CD4-positive, alpha-beta T cell treated with Interleukin-12 subunit alpha and Interleukin-12 subunit beta, for 1 hour (primary cell): ENCODE measurements at regions not wholly inside any gene's neighbourhood (a gene's known extent, or its start where the extent isn't known, plus 50 kb on each side); places are given as distances from the start of the nearest gene placed in this dataset.

Source experiments
- DNase-seq: peaks from one replicate; pipeline ENCODE4 v3.0.0-alpha.2; 2020

- DNase-seq: no peak
These were observed 233.6 kb upstream of the BMP2 start for GRCh38 chr20:6533761-6534479.

- DNase-seq: no peak
These were observed 234.1 kb upstream of the BMP2 start for GRCh38 chr20:6533351-6533750.

- DNase-seq: no peak
These were observed 236.6 kb upstream of the BMP2 start for GRCh38 chr20:6530779-6531315.

DNA sequence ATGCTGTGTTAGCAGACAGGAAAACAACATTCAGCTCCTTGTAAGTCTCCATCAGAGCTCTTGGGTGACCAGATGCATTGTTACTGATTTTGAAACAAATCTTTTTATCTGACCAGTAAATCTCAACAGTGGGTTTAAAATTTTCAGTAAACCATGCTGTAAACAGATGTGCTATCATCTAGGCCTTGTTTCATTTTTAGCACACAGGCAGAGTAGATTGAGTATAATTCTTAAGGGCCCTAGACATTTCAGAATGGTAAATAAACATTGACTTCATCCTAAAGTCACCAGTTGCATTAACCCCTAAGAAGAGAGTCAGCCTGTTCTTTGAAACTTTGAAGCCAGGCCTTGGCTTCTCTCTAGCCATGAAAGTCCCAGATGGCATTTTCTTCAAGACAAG lies 237.2 kb upstream of the BMP2 start:
- DNase-seq: no peak

- DNase-seq: no peak
These were observed 241.8 kb upstream of the BMP2 start for GRCh38 chr20:6525447-6526303.

- DNase-seq: no peak
These were observed 243.2 kb upstream of the BMP2 start for GRCh38 chr20:6524305-6524704.

DNA sequence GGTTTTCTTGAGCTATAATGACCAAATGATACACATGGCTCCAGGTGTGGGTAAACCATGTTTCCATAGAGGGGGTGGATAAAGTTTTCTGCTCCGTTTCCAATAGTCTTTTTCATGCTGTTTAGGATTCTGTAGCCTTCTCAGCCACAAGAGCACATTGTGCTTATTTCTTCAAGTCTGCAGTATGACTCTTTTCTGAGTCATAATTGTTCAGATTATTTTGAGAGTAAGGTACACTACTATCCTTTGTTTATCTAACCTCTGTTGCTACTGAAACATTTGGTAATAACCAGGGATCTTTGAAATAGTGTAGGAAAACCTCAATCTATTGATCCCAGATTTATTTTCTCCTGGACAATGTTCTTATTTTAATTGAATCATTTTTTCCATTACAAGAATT lies 247.9 kb upstream of the BMP2 start:
- no peak for DNase-seq

DNA sequence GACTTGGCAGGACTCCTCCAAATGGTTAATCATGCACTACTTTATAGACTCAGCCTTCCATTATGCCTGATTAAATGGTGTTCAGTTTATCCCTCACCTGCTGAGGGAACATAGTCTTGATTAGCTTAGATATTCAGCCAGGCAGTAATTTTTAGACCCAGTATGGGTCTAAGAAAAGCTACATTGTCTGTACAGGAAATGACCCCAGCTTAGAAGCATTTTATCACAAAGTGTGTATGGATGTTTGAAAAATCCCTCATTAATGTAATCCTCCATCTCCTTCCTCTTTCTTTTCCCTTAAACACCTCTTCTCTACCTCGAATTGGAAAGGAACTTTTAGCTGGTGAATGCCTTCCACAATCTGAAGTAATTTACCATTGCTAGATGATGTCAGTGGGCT lies 252.2 kb upstream of the BMP2 start:
- no peak for DNase-seq

- DNase-seq: no peak
These were observed 253.9 kb upstream of the BMP2 start for GRCh38 chr20:6513599-6513998.

GRCh38 chr20:6509374-6509773 lies 258.1 kb upstream of the BMP2 start:
- DNase-seq: no peak

GRCh38 chr20:6506906-6507305 lies 260.6 kb upstream of the BMP2 start:
- no peak for DNase-seq

- no peak for DNase-seq
These were observed 262.7 kb upstream of the BMP2 start for GRCh38 chr20:6504826-6505225.

GRCh38 chr20:6504179-6504578 lies 263.3 kb upstream of the BMP2 start:
- DNase-seq: no peak

- DNase-seq: no peak
These were observed 264.5 kb upstream of the BMP2 start for GRCh38 chr20:6502999-6503398.

DNA sequence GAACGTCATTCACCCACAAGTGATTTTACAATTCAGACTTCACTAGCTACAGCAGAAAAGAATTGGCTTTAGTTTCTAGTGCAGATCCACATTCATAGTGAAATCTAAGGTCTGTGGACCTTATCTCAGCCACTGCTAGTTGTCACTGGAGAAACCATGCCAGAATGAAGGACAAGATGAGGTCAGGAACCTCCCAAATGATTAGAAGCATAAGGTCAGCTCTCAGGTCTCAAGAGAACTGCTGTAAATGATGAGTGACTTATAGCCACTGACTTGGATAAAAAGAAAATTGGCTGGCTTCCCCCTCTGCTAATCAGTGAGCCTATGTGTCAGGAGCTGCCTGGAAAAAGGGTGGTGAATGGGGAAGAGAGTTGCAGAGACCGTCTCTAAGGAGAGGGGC lies 265.3 kb upstream of the BMP2 start:
- DNase-seq: no peak

GRCh38 chr20:6501061-6501460 lies 266.4 kb upstream of the BMP2 start:
- DNase-seq: no peak

DNA sequence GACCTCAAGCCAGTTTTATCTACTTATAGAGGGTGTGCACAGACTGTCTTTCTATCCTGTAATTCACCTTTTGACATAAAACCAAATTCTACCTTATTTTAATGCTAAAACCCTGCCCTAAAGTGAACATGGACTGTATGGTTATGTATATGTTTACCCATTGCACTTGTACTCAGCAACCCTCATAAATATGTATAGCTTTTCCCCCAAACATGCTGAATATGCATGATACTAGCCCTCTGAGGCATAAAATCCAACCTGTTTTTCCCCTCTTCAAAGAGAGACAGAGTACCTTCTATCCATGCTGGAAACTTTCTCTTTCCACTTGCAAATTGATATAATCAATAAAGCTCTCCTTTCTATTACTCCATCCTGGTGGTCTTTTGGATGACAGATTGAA lies 267.9 kb upstream of the BMP2 start:
- no peak for DNase-seq

DNA sequence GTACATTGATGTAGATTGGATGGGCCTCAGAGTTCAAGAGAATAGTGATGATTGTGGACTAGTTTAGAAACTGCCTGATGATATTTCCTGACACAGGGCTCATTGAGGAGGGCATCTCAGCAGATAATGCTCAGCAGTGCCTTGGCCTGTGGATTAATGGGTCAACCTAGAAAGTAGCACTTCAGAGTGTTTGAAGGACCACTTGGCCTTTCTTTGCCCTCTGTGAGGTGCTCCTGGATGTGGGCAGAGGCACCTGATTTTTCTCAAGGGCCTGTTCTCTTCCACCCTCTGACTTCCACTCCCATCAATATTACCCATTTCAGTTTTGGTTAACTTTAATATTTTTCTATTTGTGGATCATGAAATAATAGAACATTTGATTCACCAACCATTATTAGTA lies 270.6 kb upstream of the BMP2 start:
- no peak for DNase-seq

DNA sequence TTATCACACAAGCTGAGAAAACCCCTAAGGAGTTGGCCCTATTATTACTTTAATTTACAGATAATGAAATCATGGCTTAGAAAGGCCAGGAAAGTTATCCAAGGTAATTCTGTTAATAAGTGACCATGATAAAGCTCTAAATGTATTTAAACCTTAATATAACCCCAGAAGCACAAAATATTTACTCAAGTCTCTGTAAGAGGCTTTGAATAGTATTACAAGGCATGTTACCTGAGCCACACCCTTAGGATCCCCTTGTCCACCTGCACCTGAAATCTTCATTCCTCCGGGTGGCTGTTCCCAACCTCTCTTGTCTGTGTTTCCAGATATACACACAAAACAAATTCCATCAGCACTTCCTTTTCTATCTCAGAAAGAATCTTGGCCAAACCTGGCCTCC lies 271.6 kb upstream of the BMP2 start:
- DNase-seq: no peak

GRCh38 chr20:6492271-6493055 lies 275.0 kb upstream of the BMP2 start:
- DNase-seq: no peak

- DNase-seq: no peak
These were observed 276.6 kb upstream of the BMP2 start for GRCh38 chr20:6490849-6491248.

DNA sequence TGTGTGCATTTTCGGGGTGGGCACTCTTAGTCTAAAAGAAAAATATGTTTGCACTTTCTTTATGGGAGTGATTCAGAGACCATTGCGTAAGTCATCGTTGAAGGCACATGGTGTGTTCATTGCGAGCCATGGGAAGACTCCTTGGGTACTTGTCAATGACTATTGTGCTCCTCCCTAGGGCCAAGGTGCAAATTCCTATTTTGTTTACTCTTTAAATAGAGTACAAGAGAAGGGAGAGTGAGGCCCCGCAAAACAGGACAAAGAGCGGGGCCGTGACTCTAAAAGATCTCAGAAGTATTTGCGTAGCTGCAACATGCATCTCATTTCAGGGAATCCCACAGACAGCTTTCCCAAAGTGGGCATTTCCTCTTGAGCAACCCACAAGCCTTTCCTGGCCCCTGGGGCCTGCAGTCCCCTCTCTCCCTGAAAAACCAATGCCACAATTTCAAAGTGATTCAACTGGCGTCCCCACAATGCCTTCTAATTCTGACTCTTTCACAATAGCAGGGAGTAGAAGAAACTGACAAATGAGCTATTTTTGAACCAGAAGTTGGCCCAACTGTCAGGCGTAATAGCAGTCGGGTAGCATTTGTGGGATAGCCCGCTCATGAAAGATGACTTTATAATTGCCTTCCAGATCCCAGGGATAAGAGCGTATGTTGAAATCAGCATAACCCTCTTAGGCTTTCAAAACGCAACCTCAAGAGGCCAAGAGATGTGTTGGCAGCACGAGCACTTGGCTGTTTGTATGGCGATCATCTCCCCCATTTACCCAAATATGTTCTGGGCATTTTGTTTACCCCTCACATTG lies 277.9 kb upstream of the BMP2 start:
- DNase-seq: no peak

DNA sequence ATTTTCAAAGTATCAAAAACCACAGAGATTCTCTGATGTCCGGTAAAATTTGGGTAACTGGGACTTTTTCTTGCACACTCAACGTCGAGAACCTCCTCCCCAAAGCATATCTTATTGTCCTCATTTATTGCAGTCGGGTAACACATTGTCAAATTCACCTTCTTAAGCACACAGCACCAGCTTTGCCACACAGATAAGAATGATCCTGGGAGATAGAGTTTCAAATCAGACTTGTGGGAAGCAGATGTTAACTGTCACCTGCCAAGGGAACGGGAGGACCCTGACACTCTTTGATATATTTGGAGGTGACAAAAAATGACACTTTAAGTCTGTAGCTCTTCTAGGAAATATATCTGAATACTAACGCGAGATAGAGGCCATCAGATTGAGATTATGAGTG lies 282.1 kb upstream of the BMP2 start:
- no peak for DNase-seq
